OCI-LY1 (cell line): ENCODE measurements at regions not wholly inside any gene's neighbourhood (a gene's known extent, or its start where the extent isn't known, plus 50 kb on each side); places are given as distances from the start of the nearest gene placed in this dataset.

Source experiments
- H2AFZ ChIP-seq: fragments of 200-600 bp; sonication (generic), shearing (Covaris generic); 2 replicates; pipeline ENCODE4 v1.6.0; 2014; ENCODE audit warnings: antibody characterized with exemption, mild to moderate bottlenecking, low read length
- H3F3A ChIP-seq: fragments of 200-600 bp; sonication (generic), shearing (Covaris generic); 2 replicates; pipeline ENCODE4 v1.6.0; 2014; ENCODE audit warnings: mild to moderate bottlenecking, antibody characterized with exemption, low read length, moderate library complexity; ENCODE audit not compliant: insufficient read depth
- H3K27ac ChIP-seq: fragments of 200-600 bp; sonication (generic); 2 replicates; pipeline ENCODE4 v1.5.1; 2014; ENCODE audit warnings: low read length, mixed run types, mild to moderate bottlenecking, low read depth; ENCODE audit not compliant: poor library complexity, severe bottlenecking
- H3K27me3 ChIP-seq: fragments of 200-600 bp; sonication (generic); 2 replicates; pipeline ENCODE4 v1.6.0; 2014; ENCODE audit warnings: antibody characterized with exemption, mild to moderate bottlenecking, low read length, moderate library complexity; ENCODE audit not compliant: insufficient read depth
- H3K36me3 ChIP-seq: fragments of 200-600 bp; sonication (generic); 2 replicates; pipeline ENCODE4 v1.6.1; 2014; ENCODE audit warnings: mild to moderate bottlenecking, antibody characterized with exemption, low read length, moderate library complexity, mixed read lengths; ENCODE audit not compliant: insufficient read depth
- H3K4me1 ChIP-seq: fragments of 200-600 bp; sonication (generic); 2 replicates; pipeline ENCODE4 v1.5.1; 2014; ENCODE audit warnings: mild to moderate bottlenecking, low read length, moderate library complexity; ENCODE audit not compliant: insufficient read depth, severe bottlenecking
- H3K4me2 ChIP-seq: fragments of 200-600 bp; sonication (generic), shearing (Covaris generic); 2 replicates; pipeline ENCODE4 v1.6.1; 2014; ENCODE audit warnings: low read length
- H3K4me3 ChIP-seq: fragments of 200-600 bp; sonication (generic); 2 replicates; pipeline ENCODE4 v1.5.1; 2014; ENCODE audit warnings: low read length, low read depth, mild to moderate bottlenecking, mixed read lengths; ENCODE audit not compliant: poor library complexity, severe bottlenecking
- H3K79me2 ChIP-seq: fragments of 200-600 bp; shearing (Covaris generic); 2 replicates; pipeline ENCODE4 v1.6.1; 2016; ENCODE audit warnings: mixed run types, low read length, mixed read lengths; ENCODE audit not compliant: insufficient read depth
- H3K9ac ChIP-seq: fragments of 200-600 bp; sonication (generic), shearing (Covaris generic); 2 replicates; pipeline ENCODE4 v1.6.1; 2014; ENCODE audit warnings: mild to moderate bottlenecking, low read length, mixed read lengths
- H3K9me2 ChIP-seq: fragments of 200-600 bp; sonication (generic), shearing (Covaris generic); 2 replicates; pipeline ENCODE4 v1.6.1; 2014; ENCODE audit warnings: low read depth, mild to moderate bottlenecking, low read length, mixed read lengths
- H3K9me3 ChIP-seq: fragments of 200-600 bp; shearing (Covaris generic); 2 replicates; pipeline ENCODE4 v1.6.1; 2014; ENCODE audit warnings: low read length, mixed read lengths
- H4K20me1 ChIP-seq: fragments of 200-600 bp; sonication (generic), shearing (Covaris generic); 2 replicates; pipeline ENCODE4 v1.6.0; 2016; ENCODE audit warnings: mild to moderate bottlenecking, low read length; ENCODE audit not compliant: insufficient read depth
- EZH2 ChIP-seq: fragments of 200-600 bp; sonication (generic), shearing (Covaris generic); IDR thresholded peaks from 2 replicates; pipeline ENCODE4 v1.8.0; 2017; ENCODE audit warnings: borderline replicate concordance, mixed run types, mild to moderate bottlenecking, antibody characterized with exemption, low read length, moderate library complexity, mixed read lengths
- TF ChIP-seq, protein P1 (sequence below): fragments of 200-600 bp; sonication (generic), shearing (Covaris generic); IDR thresholded peaks from 2 replicates; pipeline ENCODE4 v1.5.1; 2017; ENCODE audit warnings: mild to moderate bottlenecking, antibody characterized with exemption, low read length, moderate library complexity, mixed read lengths

DNA sequence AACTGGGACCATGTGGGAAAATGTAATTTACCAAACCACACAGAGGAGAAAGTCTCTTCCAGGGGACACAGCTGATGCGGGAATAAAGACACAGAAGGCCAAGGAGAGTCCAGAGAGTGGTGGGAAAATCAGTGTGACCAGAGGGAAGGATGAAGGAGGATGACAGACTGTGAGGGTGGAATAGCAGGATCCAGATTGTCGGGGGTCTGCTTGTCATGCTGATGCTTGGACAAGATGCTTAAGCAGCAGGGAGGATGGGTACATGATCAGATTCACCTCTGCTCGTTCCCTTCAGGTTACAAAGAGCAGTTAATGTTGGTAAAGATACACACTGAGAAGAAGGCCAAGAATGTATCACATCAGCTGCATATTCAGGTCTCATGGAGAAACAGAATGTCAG is 117.1 kb upstream of the ZNF644 start:
- Histone ChIP-seq H2AFZ (no peak overlapping the region), H3K9me2 (no peaks in the 10 kb centered on the region), H3K9ac (no peak overlapping the region), H4K20me1 (no peaks in the 10 kb centered on the region), H3K9me3 (no peaks in the 10 kb centered on the region), H3F3A (no peaks in the 10 kb centered on the region), H3K4me2 (no peak overlapping the region), H3K27me3 (no peaks in the 10 kb centered on the region), H3K79me2 (no peaks in the 10 kb centered on the region), H3K27ac (no peak overlapping the region), H3K36me3 (no peaks in the 10 kb centered on the region), H3K4me1 (no peaks in the 10 kb centered on the region), H3K4me3 (no peak overlapping the region)
- TF ChIP-seq, protein P1, sequence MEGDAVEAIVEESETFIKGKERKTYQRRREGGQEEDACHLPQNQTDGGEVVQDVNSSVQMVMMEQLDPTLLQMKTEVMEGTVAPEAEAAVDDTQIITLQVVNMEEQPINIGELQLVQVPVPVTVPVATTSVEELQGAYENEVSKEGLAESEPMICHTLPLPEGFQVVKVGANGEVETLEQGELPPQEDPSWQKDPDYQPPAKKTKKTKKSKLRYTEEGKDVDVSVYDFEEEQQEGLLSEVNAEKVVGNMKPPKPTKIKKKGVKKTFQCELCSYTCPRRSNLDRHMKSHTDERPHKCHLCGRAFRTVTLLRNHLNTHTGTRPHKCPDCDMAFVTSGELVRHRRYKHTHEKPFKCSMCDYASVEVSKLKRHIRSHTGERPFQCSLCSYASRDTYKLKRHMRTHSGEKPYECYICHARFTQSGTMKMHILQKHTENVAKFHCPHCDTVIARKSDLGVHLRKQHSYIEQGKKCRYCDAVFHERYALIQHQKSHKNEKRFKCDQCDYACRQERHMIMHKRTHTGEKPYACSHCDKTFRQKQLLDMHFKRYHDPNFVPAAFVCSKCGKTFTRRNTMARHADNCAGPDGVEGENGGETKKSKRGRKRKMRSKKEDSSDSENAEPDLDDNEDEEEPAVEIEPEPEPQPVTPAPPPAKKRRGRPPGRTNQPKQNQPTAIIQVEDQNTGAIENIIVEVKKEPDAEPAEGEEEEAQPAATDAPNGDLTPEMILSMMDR: no peak
- no peak for TF ChIP-seq EZH2

DNA sequence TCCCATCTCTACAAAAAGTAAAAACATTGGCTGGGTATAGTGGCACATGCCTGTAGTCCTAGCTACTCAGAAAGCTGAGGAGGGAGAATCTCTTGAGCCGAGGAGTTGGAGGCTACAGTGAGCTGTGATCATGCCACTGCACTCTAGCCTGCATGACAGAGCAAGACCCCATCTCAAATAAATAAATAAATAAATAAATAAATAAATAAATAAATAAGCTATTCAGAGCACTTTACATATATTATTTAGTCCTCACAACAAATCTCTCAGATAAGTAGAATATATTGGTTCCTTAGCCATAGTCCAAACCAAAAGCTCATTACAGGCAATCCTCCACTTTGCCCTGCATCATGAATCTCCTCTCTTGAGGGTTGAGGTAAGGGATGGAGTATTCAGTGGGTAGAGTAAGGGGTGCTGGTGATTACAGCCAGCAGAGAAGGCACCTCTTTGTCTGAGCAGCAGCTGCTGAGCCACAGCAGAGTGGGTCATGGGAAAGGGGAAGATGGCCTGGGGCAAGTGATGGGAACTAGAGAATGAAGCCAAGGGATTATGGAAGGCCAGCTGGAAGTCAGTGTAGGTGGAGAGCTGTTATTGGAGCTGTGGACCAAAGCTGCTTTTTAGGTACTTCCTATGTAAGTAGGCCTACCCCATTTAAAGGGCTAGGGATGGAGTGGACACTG is 115.5 kb upstream of the ZNF644 start:
- Histone ChIP-seq H3K9me2 (no peaks in the 10 kb centered on the region), H3K9ac (no peak overlapping the region), H3K4me1 (no peaks in the 10 kb centered on the region), H3K36me3 (no peaks in the 10 kb centered on the region), H4K20me1 (no peaks in the 10 kb centered on the region), H2AFZ (no peak overlapping the region), H3K4me3 (no peak overlapping the region), H3K4me2 (no peak overlapping the region), H3F3A (no peaks in the 10 kb centered on the region), H3K27ac (no peak overlapping the region), H3K79me2 (no peaks in the 10 kb centered on the region), H3K9me3 (no peaks in the 10 kb centered on the region), H3K27me3 (no peaks in the 10 kb centered on the region)
- TF ChIP-seq, protein P1: no peak
- no peak for TF ChIP-seq EZH2

DNA sequence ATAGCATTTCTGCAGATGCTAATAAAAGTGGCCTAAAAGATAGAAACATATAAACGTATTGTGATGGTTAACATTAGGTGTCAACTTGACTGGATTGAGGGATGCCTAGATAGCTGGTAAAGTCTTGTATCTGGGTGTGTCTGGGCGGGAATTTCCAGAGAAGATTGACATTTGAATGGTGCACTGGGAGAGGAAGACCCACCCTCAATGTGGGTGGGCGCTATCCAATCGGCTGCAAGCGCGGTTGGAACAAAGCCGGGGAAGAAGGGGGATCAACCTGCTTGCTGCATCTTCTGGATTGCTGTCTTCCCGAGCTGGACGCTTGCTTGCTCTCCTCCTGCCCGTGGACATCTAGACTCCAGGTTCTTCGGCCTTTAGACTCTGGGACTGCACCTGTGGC is 114.0 kb upstream of the ZNF644 start:
- Histone ChIP-seq H3K27ac (no peak overlapping the region), H3K4me3 (no peak overlapping the region), H3K9me2 (no peaks in the 10 kb centered on the region), H3K9ac (no peak overlapping the region), H3K9me3 (no peaks in the 10 kb centered on the region), H2AFZ (no peak overlapping the region), H3F3A (no peaks in the 10 kb centered on the region), H4K20me1 (no peaks in the 10 kb centered on the region), H3K36me3 (no peaks in the 10 kb centered on the region), H3K4me2 (no peak overlapping the region), H3K27me3 (no peaks in the 10 kb centered on the region), H3K79me2 (no peaks in the 10 kb centered on the region), H3K4me1 (no peaks in the 10 kb centered on the region)
- no peak for TF ChIP-seq EZH2
- TF ChIP-seq, protein P1: no peak
